Stomach (tissue), 4 donors: ENCODE measurements at regions not wholly inside any gene's neighbourhood (a gene's known extent, or its start where the extent isn't known, plus 50 kb on each side); places are given as distances from the start of the nearest gene placed in this dataset.

Experiments
- CTCF ChIP-seq, 7 experiments: fragments of 450-650 bp in 4 of 7; fragments of 200-600 bp in 3 of 7; sonication (generic) in 3 of 7; IDR thresholded peaks; one replicate each; pipeline ENCODE4 v1.5.1; 2016 to 2019; ENCODE audit warnings: antibody characterized with exemption in 7 of 7, control low read depth in 2 of 7, mild to moderate bottlenecking in 1 of 7
- EP300 ChIP-seq: sonication (generic); formaldehyde crosslinking; IDR thresholded peaks from one replicate; pipeline ENCODE4 v1.6.1; 2017; ENCODE audit warnings: antibody characterized with exemption
- POLR2A ChIP-seq, 4 donors: fragments of 450-650 bp; IDR thresholded peaks; one replicate each; pipeline ENCODE4 v1.6.1; 2016; ENCODE audit warnings: antibody characterized with exemption in 4 of 4, control low read depth in 2 of 4, mild to moderate bottlenecking in 1 of 4, moderate library complexity in 1 of 4
- POLR2AphosphoS5 ChIP-seq, 3 donors: sonication (generic); formaldehyde crosslinking; IDR thresholded peaks; one replicate each; pipeline ENCODE4 v1.6.1; 2016; ENCODE audit warnings: antibody characterized with exemption in 3 of 3

- TF ChIP-seq CTCF (IDR thresholded peaks at IDR 0.05) (no peak), POLR2AphosphoS5 (IDR thresholded peaks at IDR 0.05) (no peak), POLR2A (IDR thresholded peaks at IDR 0.05) (no peak), EP300 (no peak)
Measured at GRCh38 chr1:232509570-232509969, 120.4 kb downstream of the SIPA1L2 start.
